ACC112 (cell line): ENCODE measurements at regions not wholly inside any gene's neighbourhood (a gene's known extent, or its start where the extent isn't known, plus 50 kb on each side); places are given as distances from the start of the nearest gene placed in this dataset.

Source experiments
- H2AFZ ChIP-seq: fragments of 200-600 bp; sonication (generic); one replicate; pipeline ENCODE4 v1.6.0; 2017; ENCODE audit warnings: antibody characterized with exemption, low read length; ENCODE audit not compliant: unreplicated experiment
- H3K27ac ChIP-seq: fragments of 200-600 bp; sonication (generic); 2 replicates; pipeline ENCODE4 v1.5.1; 2014; ENCODE audit warnings: low read depth, mild to moderate bottlenecking, antibody characterized with exemption, low read length, moderate library complexity
- H3K27me3 ChIP-seq: fragments of 200-600 bp; sonication (generic); 2 replicates; pipeline ENCODE4 v1.6.1; 2014; ENCODE audit warnings: mild to moderate bottlenecking, antibody characterized with exemption, low read length, moderate library complexity, mixed read lengths; ENCODE audit not compliant: insufficient read depth
- H3K36me3 ChIP-seq: fragments of 200-600 bp; sonication (generic); 2 replicates; pipeline ENCODE4 v1.6.1; 2016; ENCODE audit warnings: mild to moderate bottlenecking, antibody characterized with exemption, low read length, moderate library complexity, mixed read lengths; ENCODE audit not compliant: insufficient read depth
- H3K4me1 ChIP-seq: fragments of 200-600 bp; sonication (generic); one replicate; pipeline ENCODE4 v1.6.1; 2016; ENCODE audit warnings: low read length, mixed read lengths; ENCODE audit not compliant: insufficient read depth, unreplicated experiment, control insufficient read depth
- H3K4me3 ChIP-seq: fragments of 200-600 bp; sonication (generic); 2 replicates; pipeline ENCODE4 v1.5.1; 2014; ENCODE audit warnings: mild to moderate bottlenecking, low read depth, low read length
- H3K79me2 ChIP-seq: fragments of 200-600 bp; sonication (generic); one replicate; pipeline ENCODE4 v1.6.0; 2016; ENCODE audit warnings: low read length; ENCODE audit not compliant: control insufficient read depth, unreplicated experiment, insufficient read depth

DNA sequence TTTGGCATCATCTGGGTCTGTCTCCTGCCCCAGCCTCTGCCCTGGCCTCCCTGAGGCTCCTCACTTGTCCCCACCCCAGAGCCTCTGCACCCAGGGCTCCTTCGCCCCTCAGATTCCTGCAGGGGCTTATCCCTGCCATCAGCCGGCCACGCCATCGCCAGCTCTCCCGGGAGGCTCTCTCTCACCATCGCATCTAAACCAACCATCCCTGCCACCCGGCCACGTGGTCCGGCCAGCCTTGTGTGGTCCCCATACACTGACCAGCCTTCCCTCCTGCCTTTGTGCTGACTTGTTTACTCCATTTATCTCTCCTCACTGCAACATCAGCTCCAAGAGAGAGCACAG, 134.3 kb upstream of the IQSEC1 start:
- no peak overlapping the region for H3K4me3 ChIP-seq
- no peak overlapping the region for H2AFZ ChIP-seq
- H3K36me3 ChIP-seq, result no peaks in the 10 kb centered on the region
- H3K4me1 ChIP-seq, result no peaks in the 10 kb centered on the region
- H3K27me3 ChIP-seq, result peaks cover 90% of the 10 kb centered on the region
- H3K79me2 ChIP-seq, result no peaks in the 10 kb centered on the region
- H3K27ac ChIP-seq, result no peak overlapping the region

DNA sequence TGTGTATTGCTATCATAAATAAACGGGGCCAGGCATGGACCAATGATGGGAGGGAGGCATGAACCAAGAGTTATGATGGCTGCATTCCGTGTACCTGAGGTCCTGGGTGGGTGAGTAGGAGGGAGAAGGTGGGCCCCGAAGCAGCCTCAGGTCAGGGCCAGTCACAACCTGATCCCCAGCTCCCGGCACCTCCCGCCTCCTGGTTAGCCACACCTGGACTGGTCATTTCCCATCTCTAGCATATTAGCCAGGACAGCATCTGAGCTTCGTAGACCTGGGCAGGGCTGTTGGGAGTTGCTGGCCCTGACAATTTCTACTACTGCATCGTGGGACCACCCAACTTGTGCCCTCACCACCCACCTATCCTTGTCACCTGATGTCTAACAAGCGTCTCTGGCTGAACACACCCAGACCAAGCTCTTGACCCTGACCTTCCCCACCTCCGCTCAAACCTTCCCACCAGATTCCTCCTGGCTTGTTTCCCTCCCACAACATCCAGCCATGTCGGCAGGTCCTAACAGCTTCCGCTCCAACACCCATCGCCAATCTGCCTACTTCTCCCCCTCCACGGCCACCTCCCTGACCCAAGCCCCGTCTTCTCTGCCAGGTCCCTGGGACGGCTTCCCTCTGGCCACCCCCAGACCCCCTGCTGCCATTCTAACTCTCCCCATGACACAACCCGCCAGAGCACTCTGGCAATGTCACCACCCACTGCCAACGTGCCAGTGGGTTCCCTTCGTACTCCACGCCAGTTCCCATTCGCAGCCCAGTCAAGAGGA, 133.8 kb upstream of the IQSEC1 start:
- no peaks in the 10 kb centered on the region for H3K36me3 ChIP-seq
- no peaks in the 10 kb centered on the region for H3K4me1 ChIP-seq
- H2AFZ ChIP-seq, result no peak overlapping the region
- no peak overlapping the region for H3K4me3 ChIP-seq
- no peaks in the 10 kb centered on the region for H3K79me2 ChIP-seq
- H3K27me3 ChIP-seq, result peaks cover 92% of the 10 kb centered on the region
- H3K27ac ChIP-seq, result no peak overlapping the region

DNA sequence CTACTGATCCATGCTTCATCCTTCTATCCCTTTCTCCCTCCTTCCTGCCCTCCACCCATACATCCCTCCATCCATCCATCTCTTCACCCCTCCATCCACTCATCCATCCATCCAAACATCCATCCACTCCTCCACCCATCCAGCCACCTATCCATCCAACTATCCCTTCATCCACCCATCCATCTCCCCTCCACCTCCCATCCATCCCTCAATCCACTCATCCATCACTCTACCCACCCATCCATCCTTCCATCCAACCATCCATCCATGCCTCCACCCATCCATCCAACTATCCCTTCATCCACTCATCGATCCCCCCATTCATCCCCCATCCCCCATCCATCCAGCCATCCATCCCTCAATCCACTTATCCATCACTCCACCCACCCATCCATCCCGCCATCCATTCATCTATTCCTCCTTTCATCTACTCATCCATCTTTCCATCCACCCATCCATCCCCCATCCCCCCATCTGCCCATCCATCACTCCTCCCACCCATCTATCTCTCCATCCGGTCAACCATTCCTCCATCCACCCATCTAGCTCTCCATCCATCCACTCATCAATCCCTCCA, 132.4 kb upstream of the IQSEC1 start:
- H3K4me3 ChIP-seq, result no peak overlapping the region
- H2AFZ ChIP-seq, result no peak overlapping the region
- no peaks in the 10 kb centered on the region for H3K36me3 ChIP-seq
- no peak overlapping the region for H3K27ac ChIP-seq
- no peaks in the 10 kb centered on the region for H3K4me1 ChIP-seq
- H3K27me3 ChIP-seq, result peaks cover 97% of the 10 kb centered on the region
- H3K79me2 ChIP-seq, result no peaks in the 10 kb centered on the region

DNA sequence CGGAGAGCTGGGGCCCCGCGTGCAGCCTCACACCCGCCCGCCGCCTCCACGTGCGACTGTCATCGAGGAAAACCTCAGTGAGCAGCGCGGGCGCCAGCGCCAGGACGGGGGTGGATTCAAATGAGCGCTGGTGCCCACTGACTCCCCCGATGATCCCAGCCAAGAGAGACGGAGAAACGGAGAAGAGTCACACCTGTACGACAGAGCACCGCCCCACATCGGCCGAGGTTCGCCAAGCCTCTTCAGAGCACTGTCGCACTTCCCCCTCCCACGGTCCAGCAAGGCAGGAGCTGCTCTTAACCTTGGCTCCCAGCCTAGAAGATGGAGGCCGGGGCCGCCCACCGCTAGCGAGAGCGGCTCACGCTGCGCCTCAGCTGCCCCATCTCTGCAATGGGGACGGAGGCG, 130.9 kb upstream of the IQSEC1 start:
- no peaks in the 10 kb centered on the region for H3K36me3 ChIP-seq
- no peak overlapping the region for H3K27ac ChIP-seq
- H3K27me3 ChIP-seq, result peaks cover 93% of the 10 kb centered on the region
- no peaks in the 10 kb centered on the region for H3K4me1 ChIP-seq
- no peak overlapping the region for H3K4me3 ChIP-seq
- H3K79me2 ChIP-seq, result no peaks in the 10 kb centered on the region
- no peak overlapping the region for H2AFZ ChIP-seq

DNA sequence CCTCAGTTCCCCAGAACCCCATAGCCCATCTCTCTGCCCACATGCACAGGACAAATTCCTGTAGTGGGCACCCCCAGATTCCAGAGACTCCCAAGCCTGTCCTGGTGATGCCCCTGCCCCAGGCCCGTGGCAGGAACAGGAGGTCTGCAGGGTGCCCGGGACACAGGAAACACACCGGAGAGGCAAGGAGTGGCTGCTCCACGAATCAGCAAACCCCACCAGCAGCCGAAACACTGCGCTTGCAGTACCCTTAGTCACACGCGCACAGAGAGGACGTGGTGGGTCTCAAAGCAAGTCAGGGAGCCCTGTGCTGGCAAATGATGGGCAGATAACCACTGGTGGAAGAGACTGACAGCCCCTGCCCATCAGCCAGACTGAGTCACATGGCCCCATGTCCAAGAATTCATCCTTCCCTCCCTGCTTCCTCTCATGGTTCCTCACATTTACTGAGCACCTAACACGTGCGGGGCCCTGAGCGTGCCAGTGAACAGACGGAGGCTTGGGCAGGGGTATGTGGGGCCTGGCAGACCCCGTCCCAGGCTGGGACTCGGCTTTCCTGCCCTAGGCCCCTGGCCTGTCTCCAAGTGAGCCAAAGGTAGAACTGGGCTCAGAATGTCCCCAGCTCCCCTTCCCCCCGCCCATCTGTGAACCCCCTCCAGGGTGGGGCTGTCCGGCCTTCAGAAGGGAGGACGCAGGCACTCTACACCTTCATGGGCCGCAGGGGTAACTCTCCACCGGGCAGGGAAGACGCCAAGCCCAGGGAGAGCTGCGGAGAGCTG, 130.4 kb upstream of the IQSEC1 start:
- Histone ChIP-seq H3K36me3 (no peaks in the 10 kb centered on the region), H3K4me1 (no peaks in the 10 kb centered on the region), H3K4me3 (no peak overlapping the region), H3K79me2 (no peaks in the 10 kb centered on the region), H3K27me3 (peaks cover 92% of the 10 kb centered on the region), H2AFZ (no peak overlapping the region), H3K27ac (no peak overlapping the region)

DNA sequence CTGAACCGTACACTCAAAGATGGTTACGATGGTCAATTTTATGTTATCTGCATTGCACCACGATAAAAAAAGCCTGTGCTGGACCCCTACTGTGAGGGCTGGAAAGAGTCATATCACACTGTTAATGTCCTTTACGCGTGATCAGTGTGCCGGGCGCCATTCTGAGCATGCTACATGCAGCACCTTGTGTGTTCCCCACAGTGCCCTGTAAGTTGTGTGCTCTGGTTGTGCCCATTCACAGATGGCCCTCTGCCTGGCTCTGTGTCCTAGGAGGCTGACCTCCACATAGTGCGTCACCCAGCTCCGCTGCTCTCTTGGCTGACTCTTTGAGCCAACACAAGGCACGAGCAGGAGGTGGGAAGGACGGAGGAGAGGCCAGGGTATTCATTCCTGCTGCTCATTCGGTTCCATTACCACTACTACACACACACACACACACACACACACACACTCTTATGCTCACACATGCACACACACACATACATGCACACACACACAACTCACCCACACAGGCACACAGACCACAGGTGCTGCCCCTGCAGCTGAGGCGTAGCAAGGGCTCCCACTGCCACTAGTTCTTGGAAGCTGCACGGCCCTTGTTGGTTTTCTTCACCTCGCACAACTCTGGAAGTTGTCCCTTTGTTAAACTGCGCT, 129.6 kb upstream of the IQSEC1 start:
- peaks cover 91% of the 10 kb centered on the region for H3K27me3 ChIP-seq
- no peaks in the 10 kb centered on the region for H3K36me3 ChIP-seq
- no peak overlapping the region for H3K27ac ChIP-seq
- no peak overlapping the region for H3K4me3 ChIP-seq
- no peaks in the 10 kb centered on the region for H3K79me2 ChIP-seq
- H3K4me1 ChIP-seq, result no peaks in the 10 kb centered on the region
- no peak overlapping the region for H2AFZ ChIP-seq

DNA sequence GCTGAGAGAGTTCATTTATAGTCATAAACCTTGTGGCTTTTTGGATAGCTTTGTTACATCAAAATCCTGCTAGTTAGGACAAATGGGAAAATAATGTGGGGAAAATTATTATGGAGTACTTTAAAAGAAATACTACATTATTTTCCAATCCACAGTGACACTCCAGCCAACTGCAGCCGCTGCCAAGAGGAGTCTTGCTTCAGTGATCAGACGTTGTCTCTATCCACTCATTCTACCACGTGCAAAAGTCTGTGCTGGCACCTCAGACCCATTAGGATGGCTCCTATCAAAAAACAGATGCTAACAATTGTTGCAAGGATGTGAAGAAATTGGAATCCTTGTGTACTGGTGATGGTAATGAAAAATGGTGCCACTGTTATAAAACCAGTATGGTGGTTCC, 128.6 kb upstream of the IQSEC1 start:
- no peaks in the 10 kb centered on the region for H3K4me1 ChIP-seq
- H2AFZ ChIP-seq, result no peak overlapping the region
- H3K27me3 ChIP-seq, result peaks cover 88% of the 10 kb centered on the region
- no peaks in the 10 kb centered on the region for H3K79me2 ChIP-seq
- no peak overlapping the region for H3K27ac ChIP-seq
- H3K36me3 ChIP-seq, result no peaks in the 10 kb centered on the region
- H3K4me3 ChIP-seq, result no peak overlapping the region

DNA sequence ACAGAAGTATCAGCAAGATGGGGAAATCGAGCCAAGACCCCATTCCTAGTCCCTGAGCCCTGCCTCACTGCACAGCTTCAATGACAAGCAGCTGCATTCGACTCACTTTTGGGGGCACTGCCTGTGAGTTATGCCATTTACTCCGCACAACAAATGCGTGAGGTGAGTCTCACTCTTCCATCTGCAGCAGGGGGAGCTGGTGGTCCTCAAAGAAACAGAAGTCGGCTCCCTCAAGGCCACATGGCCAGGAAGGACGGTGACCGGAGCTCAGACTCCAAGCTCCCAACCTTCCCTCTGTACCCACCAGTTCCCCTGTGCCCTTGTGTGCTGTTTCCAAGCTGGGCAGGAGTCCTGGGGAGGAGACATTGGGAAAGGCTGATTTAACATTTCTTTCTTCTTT, 127.7 kb upstream of the IQSEC1 start:
- H3K36me3 ChIP-seq, result no peaks in the 10 kb centered on the region
- H3K4me3 ChIP-seq, result no peak overlapping the region
- H3K4me1 ChIP-seq, result no peaks in the 10 kb centered on the region
- no peak overlapping the region for H2AFZ ChIP-seq
- no peaks in the 10 kb centered on the region for H3K79me2 ChIP-seq
- H3K27me3 ChIP-seq, result peaks cover 88% of the 10 kb centered on the region
- no peak overlapping the region for H3K27ac ChIP-seq

DNA sequence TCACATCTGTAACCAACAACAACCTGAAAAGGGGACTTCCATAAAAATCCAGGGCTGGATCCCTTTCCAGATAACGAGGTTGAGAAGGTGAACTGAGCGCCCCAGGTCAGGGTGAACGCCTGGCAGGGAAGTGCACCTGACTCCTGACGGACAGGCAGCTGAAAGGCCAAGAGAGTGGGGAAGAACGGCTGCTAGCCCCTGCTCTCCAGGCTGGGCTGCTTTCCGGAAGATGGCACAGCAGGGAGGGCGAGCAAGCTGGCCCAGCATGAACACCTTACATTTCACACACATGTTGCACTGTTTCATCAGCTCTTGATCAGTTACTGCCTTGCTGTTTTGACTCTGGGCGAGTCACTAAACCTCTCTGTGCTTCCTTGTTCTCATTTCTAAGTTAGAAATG, 127.2 kb upstream of the IQSEC1 start:
- Histone ChIP-seq H3K27me3 (peaks cover 87% of the 10 kb centered on the region), H3K36me3 (no peaks in the 10 kb centered on the region), H3K27ac (no peak overlapping the region), H3K79me2 (no peaks in the 10 kb centered on the region), H3K4me3 (no peak overlapping the region), H3K4me1 (no peaks in the 10 kb centered on the region), H2AFZ (no peak overlapping the region)

DNA sequence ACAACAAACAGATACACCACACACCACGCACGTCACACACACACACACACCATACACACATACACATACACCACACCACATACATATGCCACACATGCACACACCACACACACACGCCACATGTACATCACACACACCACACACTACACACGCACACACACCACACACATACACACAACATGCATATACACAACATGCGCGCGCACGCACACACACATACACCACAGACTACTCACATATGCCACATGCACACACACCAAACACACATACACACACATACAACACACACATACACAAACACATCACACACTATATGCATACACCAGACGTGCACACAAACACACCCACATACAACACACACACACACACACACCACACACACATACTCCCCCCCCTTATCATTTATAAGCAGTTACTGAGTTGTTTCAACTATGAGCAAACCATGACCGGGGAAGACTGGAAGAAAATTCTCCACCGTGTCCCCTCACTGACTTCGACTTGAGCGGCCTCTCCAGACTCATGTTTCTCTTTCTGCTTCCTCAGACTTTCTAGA, 126.7 kb upstream of the IQSEC1 start:
- H3K4me1 ChIP-seq, result no peaks in the 10 kb centered on the region
- no peak overlapping the region for H3K27ac ChIP-seq
- no peaks in the 10 kb centered on the region for H3K36me3 ChIP-seq
- peaks cover 87% of the 10 kb centered on the region for H3K27me3 ChIP-seq
- no peak overlapping the region for H3K4me3 ChIP-seq
- H3K79me2 ChIP-seq, result no peaks in the 10 kb centered on the region
- no peak overlapping the region for H2AFZ ChIP-seq
